COLO829 (cell line): ENCODE measurements at regions not wholly inside any gene's neighbourhood (a gene's known extent, or its start where the extent isn't known, plus 50 kb on each side); places are given as distances from the start of the nearest gene placed in this dataset.

Experiments
- DNase-seq: peaks from one replicate; pipeline ENCODE4 v3.0.0; 2012; ENCODE audit warnings: low spot score

DNA sequence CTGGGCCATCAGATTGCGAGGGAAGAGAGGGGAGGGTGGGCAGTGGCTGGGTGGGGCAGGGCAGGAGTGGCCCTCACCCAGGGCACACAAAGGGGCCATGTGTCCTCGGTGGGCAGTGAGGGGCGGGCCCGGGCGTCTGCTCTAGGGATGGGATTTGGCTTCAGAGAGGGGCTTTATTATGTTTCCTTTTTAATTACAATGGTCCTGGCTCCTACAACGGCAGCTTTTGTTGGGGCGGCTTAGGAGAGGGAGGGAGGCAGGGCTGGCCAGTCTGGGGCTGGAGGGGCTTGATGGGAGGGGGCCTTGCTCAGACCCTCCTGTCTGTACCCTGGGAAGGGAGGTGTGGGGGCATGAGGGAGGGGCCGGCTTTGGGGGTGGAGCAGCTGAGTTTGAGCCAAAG is 102.8 kb upstream of the WNT4 start:
- no peak for DNase-seq

DNA sequence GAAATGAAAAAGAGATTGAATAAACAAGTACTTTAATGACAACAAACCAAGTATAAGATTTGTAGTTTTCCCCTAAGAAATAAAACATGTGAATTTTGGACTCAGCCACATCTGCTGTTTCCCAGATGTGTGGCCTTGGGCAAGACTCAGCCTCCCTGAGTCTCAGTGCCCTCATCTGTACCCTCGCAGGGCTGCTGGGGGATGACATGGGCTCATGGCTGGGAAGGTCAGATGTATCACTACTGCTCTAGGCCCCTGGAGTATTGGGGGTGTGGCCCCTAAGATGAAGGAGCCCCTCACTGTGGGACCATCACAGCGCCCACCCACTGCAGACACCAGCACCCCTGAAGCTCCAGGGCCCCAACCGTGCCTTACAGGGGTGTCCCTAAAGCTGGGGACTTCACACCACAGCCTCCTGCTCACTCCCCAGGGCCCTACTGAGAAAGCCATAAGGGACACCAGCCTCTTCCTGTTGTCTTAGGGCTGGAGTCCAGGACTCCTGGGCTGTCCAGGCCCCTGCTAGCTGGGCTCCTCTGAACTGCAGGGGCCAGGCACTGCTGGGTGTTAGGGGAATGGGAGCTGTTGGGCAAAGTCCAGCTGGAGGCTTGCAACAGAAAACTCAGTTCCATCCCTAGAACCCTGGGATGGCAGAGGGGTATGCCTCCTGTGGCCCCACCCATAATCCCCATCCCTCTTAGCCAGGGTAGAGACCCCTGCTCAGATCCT is 104.0 kb upstream of the WNT4 start:
- DNase-seq, result no peak

- no peak for DNase-seq
Observed at GRCh38 chr1:22247527-22248245, 104.8 kb upstream of the WNT4 start.

GRCh38 chr1:22248746-22249145 is 105.8 kb upstream of the WNT4 start:
- no peak for DNase-seq

GRCh38 chr1:22249928-22250680 is 107.2 kb upstream of the WNT4 start:
- no peak for DNase-seq

GRCh38 chr1:22250724-22251123 is 107.8 kb upstream of the WNT4 start:
- DNase-seq, result no peak

GRCh38 chr1:22252251-22252650 is 109.4 kb upstream of the WNT4 start:
- DNase-seq, result no peak

- DNase-seq, result no peak
Observed at GRCh38 chr1:22253012-22253790, 110.3 kb upstream of the WNT4 start.

GRCh38 chr1:22254756-22255155 is 111.9 kb upstream of the WNT4 start:
- no peak for DNase-seq

- no peak for DNase-seq
Observed at GRCh38 chr1:22255341-22256212, 112.7 kb upstream of the WNT4 start.

- DNase-seq, result no peak
Observed at GRCh38 chr1:22256213-22256512, 113.3 kb upstream of the WNT4 start.

GRCh38 chr1:22257290-22258275 is 114.7 kb upstream of the WNT4 start:
- no peak for DNase-seq

- DNase-seq, result no peak
Observed at GRCh38 chr1:22258698-22259097, 115.8 kb upstream of the WNT4 start.

- no peak for DNase-seq
Observed at GRCh38 chr1:22259551-22260282, 116.8 kb upstream of the WNT4 start.

DNA sequence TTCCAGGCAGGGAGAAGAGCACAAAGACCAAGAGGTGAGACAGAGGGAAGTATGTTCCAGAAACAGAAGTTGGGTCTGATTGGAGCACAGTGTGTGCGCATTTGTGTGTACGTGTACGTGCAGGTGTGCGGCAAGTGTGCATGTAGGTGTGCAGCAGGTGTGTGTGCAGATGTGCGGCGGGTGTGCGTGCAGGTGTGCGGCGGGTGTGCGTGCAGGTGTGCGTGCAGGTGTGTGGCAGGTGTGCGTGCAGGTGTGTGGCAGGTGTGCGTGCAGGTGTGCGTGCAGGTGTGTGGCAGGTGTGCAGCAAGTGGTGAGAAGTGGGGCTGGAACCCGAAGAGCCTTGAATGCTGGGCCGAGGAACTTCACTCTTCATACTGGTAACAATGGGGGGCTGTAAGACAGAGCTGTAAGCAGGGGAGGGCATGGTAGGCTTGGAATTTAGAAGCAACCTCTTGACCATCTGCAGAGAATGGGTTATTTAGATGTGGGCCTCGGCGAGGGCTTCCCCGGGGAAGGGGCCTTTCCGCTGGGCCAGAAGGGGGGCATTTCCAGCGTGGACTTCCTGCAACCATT is 118.0 kb upstream of the WNT4 start:
- no peak for DNase-seq

- no peak for DNase-seq
Observed at GRCh38 chr1:22261580-22261979, 118.7 kb upstream of the WNT4 start.

DNA sequence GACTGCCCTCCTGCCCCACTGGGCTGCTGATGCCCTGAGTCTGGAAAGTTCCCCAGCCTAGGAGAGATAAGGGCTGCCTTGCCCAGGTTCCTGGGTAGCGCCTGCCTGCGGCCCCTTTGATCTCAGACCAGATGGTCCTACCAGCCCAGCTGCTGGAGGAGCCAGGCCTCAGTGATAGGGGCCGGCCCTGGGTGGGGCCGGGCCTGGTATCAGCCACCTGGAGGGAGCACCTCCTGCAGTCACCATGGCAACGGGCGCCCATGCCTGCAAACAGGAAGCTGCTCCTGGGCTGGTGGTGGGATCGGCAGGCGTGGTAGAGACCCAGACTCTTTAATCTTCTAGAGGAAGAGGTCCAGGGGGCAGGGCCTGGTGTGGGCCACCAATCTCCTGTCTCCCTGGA is 119.7 kb upstream of the WNT4 start:
- DNase-seq, result no peak

DNA sequence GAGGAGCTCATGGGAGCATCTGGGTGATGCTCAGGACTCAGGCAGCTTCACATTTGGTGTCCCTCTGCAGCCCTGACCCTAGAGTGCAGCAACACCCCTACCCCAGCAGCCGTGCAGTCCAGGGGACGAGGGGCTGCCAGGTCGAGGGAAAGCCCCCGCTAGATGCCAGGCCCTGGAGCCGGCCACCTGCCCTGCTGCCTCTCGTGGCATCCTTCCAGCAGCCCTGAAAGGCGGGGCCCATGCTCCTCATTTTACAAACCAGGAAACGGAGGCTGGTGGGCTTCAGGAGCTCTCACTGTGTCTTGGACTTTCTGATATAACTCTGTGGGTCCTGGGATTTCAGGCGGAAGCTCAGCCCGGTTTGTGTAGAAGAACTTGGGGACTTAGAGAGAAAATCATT is 120.5 kb upstream of the WNT4 start:
- no peak for DNase-seq
